DND-41 (cell line): ENCODE measurements at regions not wholly inside any gene's neighbourhood (a gene's known extent, or its start where the extent isn't known, plus 50 kb on each side); places are given as distances from the start of the nearest gene placed in this dataset.
"Not testable (repeated sequence)": the region's sequence is repeated elsewhere in the genome, so short reads cannot be mapped to it uniquely, and the experiment has no call there.

Source experiments
- ATAC-seq: fragments of 200-7000 bp; cut with Tn5 transposase; 3 replicates; pipeline ENCODE4 v1.9.1; 2021; ENCODE audit warnings: low read depth; ENCODE audit not compliant: insufficient read depth
- DNase-seq: peaks from one replicate; pipeline ENCODE4 v3.0.0-alpha.2; 2020
- H2AFZ ChIP-seq: 2 replicates; pipeline ENCODE4 v1.6.0; 2012; ENCODE audit warnings: low read depth, low read length
- H3K27ac ChIP-seq: 2 replicates; pipeline ENCODE4 v1.5.1; 2012; ENCODE audit warnings: low read length, inconsistent platforms
- H3K27me3 ChIP-seq: fragments of 200-600 bp; sonication (generic); 2 replicates; pipeline ENCODE4 v1.6.0; 2012; ENCODE audit warnings: low read length, mild to moderate bottlenecking, inconsistent platforms; ENCODE audit not compliant: insufficient read depth, poor library complexity
- H3K36me3 ChIP-seq: 2 replicates; pipeline ENCODE4 v1.5.1; 2012; ENCODE audit warnings: low read length, inconsistent platforms; ENCODE audit not compliant: insufficient read depth
- H3K4me1 ChIP-seq: 2 replicates; pipeline ENCODE4 v1.5.1; 2012; ENCODE audit warnings: mild to moderate bottlenecking, low read length; ENCODE audit not compliant: insufficient read depth
- H3K4me2 ChIP-seq: 2 replicates; pipeline ENCODE4 v1.6.0; 2012; ENCODE audit warnings: mild to moderate bottlenecking, moderate library complexity, low read length, inconsistent platforms; ENCODE audit not compliant: insufficient read depth
- H3K4me3 ChIP-seq, 2 experiments: fragments of 200-600 bp in 1 of 2; shearing (Covaris generic) in 1 of 2; 2 replicates each; pipeline ENCODE4 v1.5.1; 2012 to 2016; ENCODE audit warnings: inconsistent platforms in 2 of 2, low read length in 2 of 2, mild to moderate bottlenecking in 2 of 2, low read depth in 1 of 2, moderate library complexity in 1 of 2
- H3K79me2 ChIP-seq: 2 replicates; pipeline ENCODE4 v1.6.0; 2012; ENCODE audit warnings: low read length, inconsistent platforms; ENCODE audit not compliant: insufficient read depth
- H3K9ac ChIP-seq: 2 replicates; pipeline ENCODE4 v1.6.0; 2012; ENCODE audit warnings: low read depth, mild to moderate bottlenecking, inconsistent platforms, low read length, moderate library complexity
- H3K9me3 ChIP-seq: 2 replicates; pipeline ENCODE4 v1.5.1; 2012; ENCODE audit warnings: low read length, moderate library complexity, mild to moderate bottlenecking, inconsistent platforms; ENCODE audit not compliant: insufficient read depth, severe bottlenecking
- H4K20me1 ChIP-seq: 2 replicates; pipeline ENCODE4 v1.6.0; 2012; ENCODE audit warnings: low read length; ENCODE audit not compliant: insufficient read depth
- CTCF ChIP-seq: IDR thresholded peaks from 2 replicates; pipeline ENCODE4 v1.5.1; 2012; ENCODE audit warnings: borderline replicate concordance, low read length, moderate library complexity, mild to moderate bottlenecking; ENCODE audit not compliant: poor library complexity, severe bottlenecking; ENCODE audit errors: extremely low read depth
- EZH2 ChIP-seq: IDR thresholded peaks from 3 replicates; pipeline ENCODE4 v1.6.1; 2012; ENCODE audit warnings: borderline replicate concordance, low read depth, mild to moderate bottlenecking, moderate library complexity, low read length, inconsistent platforms; ENCODE audit not compliant: severe bottlenecking

- Histone ChIP-seq H4K20me1 (no peaks in the 10 kb centered on the region), H3K9ac (no peak overlapping the region), H3K4me2 (no peak overlapping the region), H2AFZ (no peak overlapping the region), H3K4me1 (peaks cover 4% of the 10 kb centered on the region), H3K4me3 (no peak overlapping the region), H3K27ac (no peak overlapping the region), H3K9me3 (no peaks in the 10 kb centered on the region), H3K36me3 (no peaks in the 10 kb centered on the region), H3K79me2 (no peaks in the 10 kb centered on the region), H3K27me3 (no peaks in the 10 kb centered on the region)
- no peak for DNase-seq
- no peak for TF ChIP-seq CTCF
- no peak for TF ChIP-seq EZH2
- no peak for ATAC-seq
These were observed 62.2 kb downstream of the CCNE1 start for GRCh38 chr19:29873801-29874575.

- Histone ChIP-seq H3K4me1 (peaks cover 4% of the 10 kb centered on the region), H3K4me3 (no peak overlapping the region), H3K79me2 (no peaks in the 10 kb centered on the region), H3K4me2 (no peak overlapping the region), H3K27me3 (no peaks in the 10 kb centered on the region), H3K9me3 (no peaks in the 10 kb centered on the region), H3K27ac (no peak overlapping the region), H3K36me3 (no peaks in the 10 kb centered on the region), H2AFZ (no peak overlapping the region), H4K20me1 (no peaks in the 10 kb centered on the region), H3K9ac (no peak overlapping the region)
- ATAC-seq (no peak), DNase-seq (no peak)
- no peak for TF ChIP-seq CTCF
- TF ChIP-seq EZH2 = no peak
These were observed 64.1 kb downstream of the CCNE1 start for GRCh38 chr19:29875931-29876330.

GRCh38 chr19:29876414-29876813, 64.6 kb downstream of the CCNE1 start:
- H3K4me2 ChIP-seq = peak overlapping the region; percentile 34
- H3K9ac ChIP-seq = no peak overlapping the region
- no peaks in the 10 kb centered on the region for H3K27me3 ChIP-seq

GRCh38 chr19:29876908-29877307, 65.1 kb downstream of the CCNE1 start:
- H3K4me3 ChIP-seq, H3K27ac ChIP-seq, H4K20me1 ChIP-seq, H3K4me1 ChIP-seq, H3K9ac ChIP-seq, H3K79me2 ChIP-seq, H3K27me3 ChIP-seq, H3K36me3 ChIP-seq, DNase-seq, H3K9me3 ChIP-seq: not testable (repeated sequence)
- peak overlapping the region; percentile 78 for H2AFZ ChIP-seq
- ATAC-seq = 0 out of 3 replicates have a peak, but pooled peaks have one; percentile 4
- H3K4me2 ChIP-seq = 0 out of 2 replicates have a peak overlapping the region, but pooled peaks have one; percentile 34

More at GRCh38 chr19:29876414-29876813, 64.6 kb downstream of the CCNE1 start:
- TF ChIP-seq CTCF (no peak), EZH2 (no peak)
- H3K36me3 ChIP-seq = no peaks in the 10 kb centered on the region
- no peak for DNase-seq
- H3K4me3 ChIP-seq = no peak overlapping the region
- H3K79me2 ChIP-seq = no peaks in the 10 kb centered on the region
- H3K4me1 ChIP-seq = peaks cover 4% of the 10 kb centered on the region
- H3K9me3 ChIP-seq = no peaks in the 10 kb centered on the region
- H2AFZ ChIP-seq = peak overlapping the region; percentile 78
- no peaks in the 10 kb centered on the region for H4K20me1 ChIP-seq
- peak; percentile 52; the same call in 2 of the 3 replicates for ATAC-seq
- no peak overlapping the region for H3K27ac ChIP-seq
